ENCODE measurements at regions not wholly inside any gene's neighbourhood (a gene's known extent, or its start where the extent isn't known, plus 50 kb on each side); places are given as distances from the start of the nearest gene placed in this dataset.

- H3K4me2 ChIP-seq (ENCODE audit: insufficient read depth in 1 of 2, low read depth in 2 of 2, low read length in 2 of 2) = no peak overlapping the region
- no peaks in the 10 kb centered on the region for H3K4me1 ChIP-seq (replicated peaks in 1 of 4; ENCODE audit: control insufficient read depth in 3 of 4, insufficient read depth in 4 of 4, low read length in 3 of 4)
- H3K27ac ChIP-seq (ENCODE audit: low read depth, low read length) = no peak overlapping the region
- no peak overlapping the region for H3K14ac ChIP-seq (ENCODE audit: insufficient read length)
- DNase-seq (ENCODE audit: low read depth in 1 of 2, low spot score in 2 of 2) = no peak
- H2AFZ ChIP-seq (ENCODE audit: low read length) = no peak overlapping the region
- no peak overlapping the region for H3K23ac ChIP-seq (ENCODE audit: insufficient read length)
- no peak overlapping the region for H3K9ac ChIP-seq (replicated peaks in 1 of 4; ENCODE audit: extremely low read depth in 1 of 4, low read depth in 3 of 4, low read length in 3 of 4)
- no peak overlapping the region for H2BK20ac ChIP-seq (ENCODE audit: low read length)
- no peak overlapping the region for H2BK5ac ChIP-seq (ENCODE audit: low read depth, low read length)
- FAIRE-seq = no peak
- H2AK5ac ChIP-seq (ENCODE audit: low read depth, low read length) = no peak overlapping the region
- no peak overlapping the region for H2BK15ac ChIP-seq (ENCODE audit: low read length)
- H3K79me2 ChIP-seq (ENCODE audit: control insufficient read depth in 1 of 2, insufficient read depth in 2 of 2, low read length in 2 of 2) = no peaks in the 10 kb centered on the region
- H3K56ac ChIP-seq (replicated peaks; ENCODE audit: insufficient read length, low read depth, low read length) = no peak overlapping the region
- H4K5ac ChIP-seq (ENCODE audit: insufficient read length, low read depth, low read length) = no peak overlapping the region
- no peak overlapping the region for H3K18ac ChIP-seq (ENCODE audit: extremely low read depth, low read length)
- H3K79me1 ChIP-seq (ENCODE audit: low read depth, low read length) = no peaks in the 10 kb centered on the region
- H4K91ac ChIP-seq (replicated peaks; ENCODE audit: insufficient read length, low read length) = no peak overlapping the region
- H3K23me2 ChIP-seq (ENCODE audit: low read depth, low read length) = no peaks in the 10 kb centered on the region
- no peak overlapping the region for H3K4ac ChIP-seq (replicated peaks; ENCODE audit: insufficient read length, low read depth, low read length)
- no peak overlapping the region for H2BK12ac ChIP-seq (ENCODE audit: low read depth, low read length)
- no peaks in the 10 kb centered on the region for H3K36me3 ChIP-seq (ENCODE audit: control insufficient read depth in 2 of 4, insufficient read depth in 4 of 4, low read length in 3 of 4)
- ChIA-PET CTCF (ENCODE audit: partially characterized antibody) (interaction anchor here (1.0 to 1.7 kb wide), 2 partner anchors 9 to 90 kb away, joined by 4 read pairs; no protein-coding TSS in a partner anchor), POLR2A (ENCODE audit: partially characterized antibody) (no interaction called here)
- no peak overlapping the region for H4K8ac ChIP-seq (ENCODE audit: extremely low read depth, insufficient read depth, low read length)
- TF ChIP-seq TEAD4 (IDR thresholded peaks at IDR 0.05; ENCODE audit: low read depth, low read length) (no peak), EZH2 (IDR thresholded peaks at IDR 0.05; ENCODE audit: low read depth, low read length, severe bottlenecking) (no peak)
- no peak overlapping the region for H2BK120ac ChIP-seq (replicated peaks; ENCODE audit: low read depth, low read length)
- no peak overlapping the region for H3K4me3 ChIP-seq (ENCODE audit: extremely low read depth in 1 of 4, insufficient read depth in 2 of 4, low read depth in 3 of 4, low read length in 4 of 4)
- H3K9me3 ChIP-seq (ENCODE audit: insufficient read depth in 2 of 2, low read depth in 1 of 2, low read length in 1 of 2) = no peaks in the 10 kb centered on the region
- H4K20me1 ChIP-seq (replicated peaks in 1 of 2; ENCODE audit: control insufficient read depth in 1 of 2, insufficient read depth in 2 of 2, low read length in 2 of 2) = no peaks in the 10 kb centered on the region
- no peaks in the 10 kb centered on the region for H3K27me3 ChIP-seq (replicated peaks in 1 of 4; ENCODE audit: control insufficient read depth in 3 of 4, extremely low read depth in 1 of 4, insufficient read depth in 3 of 4, low read length in 3 of 4)
These were observed 61.9 kb upstream of the HK2 start for GRCh38 chr2:74772046-74772445.

Data from H1 (cell line).